C1 segment of cervical spinal cord (tissue), 14 donors: ENCODE measurements at regions not wholly inside any gene's neighbourhood (a gene's known extent, or its start where the extent isn't known, plus 50 kb on each side); places are given as distances from the start of the nearest gene placed in this dataset.

ENCODE experiments used
- DNase-seq, 14 donors: peaks; one replicate each; lab custom pipeline; 2025; lab: John Stamatoyannopoulos, UW

DNA sequence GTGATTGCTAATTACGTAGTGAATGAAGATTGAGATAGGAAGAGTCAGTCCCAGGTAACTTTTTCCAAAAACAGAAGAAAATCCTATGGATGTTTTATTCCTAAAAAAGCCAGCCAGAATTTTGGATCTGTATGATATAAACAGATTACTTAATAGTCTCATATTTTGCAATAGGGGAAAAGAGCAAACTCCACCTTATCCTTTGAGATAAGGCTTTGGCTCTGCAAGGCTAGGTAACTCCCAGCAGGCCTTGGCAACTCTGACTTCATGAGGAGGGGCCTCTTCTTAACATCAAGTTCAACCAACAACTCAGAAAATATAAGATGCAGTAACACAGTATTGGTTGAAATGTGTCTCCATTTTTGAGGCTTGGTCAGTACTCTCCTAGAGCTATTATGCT is 98.7 kb upstream of the SLC4A4 start:
- DNase-seq: no peak

DNA sequence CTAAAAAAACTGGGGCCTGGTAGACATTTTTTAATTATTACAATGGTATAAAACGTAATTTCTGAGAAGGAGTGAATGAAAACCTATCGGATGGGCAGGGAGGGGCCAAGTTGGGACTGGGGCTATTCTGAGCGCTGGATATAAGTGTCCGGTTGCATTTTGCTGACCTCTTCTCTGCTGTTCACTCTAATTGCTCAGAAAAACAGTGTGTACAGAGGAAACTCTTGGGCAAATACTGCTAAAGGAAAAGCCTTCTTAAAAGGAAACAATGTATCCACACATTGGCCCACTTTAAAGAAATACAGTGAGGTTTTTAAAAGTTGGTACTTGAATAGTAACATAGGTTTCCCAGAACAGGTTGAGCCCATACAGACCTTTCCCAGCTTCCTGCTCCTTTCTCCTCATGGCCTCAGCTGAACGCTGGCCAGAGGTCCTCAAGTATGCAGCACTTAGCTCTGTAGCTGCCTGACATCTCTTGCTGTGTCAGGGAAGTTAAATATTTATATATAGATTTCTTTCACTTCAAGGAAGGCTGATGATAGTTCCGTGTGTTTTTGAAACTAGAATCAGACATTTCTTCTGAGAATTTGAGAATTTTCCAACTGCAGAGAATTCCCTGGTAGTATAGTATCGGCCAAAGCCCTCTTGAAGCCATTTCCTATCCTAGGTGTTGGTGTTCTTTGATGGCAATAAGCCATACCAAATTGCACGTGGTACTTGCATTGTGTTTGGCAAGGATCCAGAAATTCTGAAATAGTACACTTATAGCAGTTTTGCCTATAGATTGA is 97.1 kb upstream of the SLC4A4 start:
- DNase-seq: no peak

DNA sequence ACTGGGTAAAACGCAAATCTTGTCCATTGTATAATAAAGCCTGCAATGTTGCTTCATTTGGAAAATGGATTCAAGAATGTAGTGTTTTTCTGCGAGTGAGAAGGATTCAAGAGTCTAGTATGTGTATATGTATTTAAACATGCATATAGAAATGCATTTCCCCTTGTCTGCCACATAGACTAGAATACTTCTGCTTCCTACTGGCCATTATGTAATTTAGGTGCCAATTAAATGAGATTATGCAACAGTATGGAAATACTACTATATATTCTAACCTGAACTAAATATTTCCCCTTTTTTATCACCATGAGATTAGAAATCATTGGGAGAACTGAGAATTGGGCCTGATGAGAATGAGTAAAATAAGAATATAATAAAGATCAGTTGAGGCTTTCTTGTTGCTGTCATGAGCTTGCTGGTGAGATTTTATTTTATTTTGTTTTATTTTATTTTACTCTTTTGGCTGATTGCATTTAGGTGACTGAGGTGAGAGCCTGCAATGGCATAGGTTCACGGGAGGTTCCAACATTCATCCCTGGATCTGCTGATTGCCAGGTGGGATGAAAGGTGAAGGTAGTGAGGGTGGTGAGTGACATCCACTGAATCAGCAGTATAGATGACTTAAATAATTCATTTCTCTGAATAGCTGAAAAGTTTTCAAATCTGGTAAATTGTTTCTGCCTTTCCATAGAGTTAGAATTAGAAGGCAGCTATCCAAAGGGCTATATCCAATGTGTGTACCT is 95.6 kb upstream of the SLC4A4 start:
- no peak for DNase-seq

DNA sequence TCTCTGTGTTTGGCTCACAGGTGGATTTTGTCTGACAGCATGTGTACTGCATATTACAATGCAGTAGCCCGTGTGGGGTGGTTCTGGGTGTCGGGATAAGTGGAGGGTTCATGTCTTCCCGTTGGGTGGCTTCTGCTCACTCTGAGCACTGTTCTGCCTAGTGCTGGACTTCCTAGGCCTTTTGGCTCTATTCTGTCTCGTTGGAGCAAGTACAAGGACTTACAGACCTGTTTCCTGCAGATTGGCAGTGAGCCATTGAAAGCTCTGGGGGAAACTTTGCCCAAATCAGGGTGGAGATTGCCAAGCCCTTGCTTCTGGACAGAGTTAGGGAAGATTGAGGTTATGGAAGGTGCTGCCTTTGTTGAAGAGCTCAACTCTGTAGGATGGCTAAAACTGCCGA is 91.1 kb upstream of the SLC4A4 start:
- DNase-seq: peak in 1 of 14 donors; percentile 18

DNA sequence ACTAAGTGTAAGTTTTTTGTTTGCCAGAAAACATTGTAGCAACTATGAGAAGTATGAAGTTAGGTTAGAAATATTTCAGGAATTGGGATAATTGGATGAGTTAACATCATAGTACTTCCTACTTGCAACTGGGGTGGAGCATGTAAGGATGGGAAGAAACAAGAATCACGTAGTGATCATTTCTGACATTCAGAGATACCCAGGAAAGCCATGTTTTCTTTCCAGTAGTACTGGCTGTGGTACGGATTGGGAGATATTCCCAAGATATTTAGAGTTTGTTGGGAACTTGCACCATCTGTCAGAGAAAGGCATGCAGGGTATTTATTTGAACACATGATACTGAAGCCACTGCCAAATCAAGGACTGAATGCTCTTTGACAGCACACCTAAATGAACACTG is 87.6 kb upstream of the SLC4A4 start:
- DNase-seq: no peak

DNA sequence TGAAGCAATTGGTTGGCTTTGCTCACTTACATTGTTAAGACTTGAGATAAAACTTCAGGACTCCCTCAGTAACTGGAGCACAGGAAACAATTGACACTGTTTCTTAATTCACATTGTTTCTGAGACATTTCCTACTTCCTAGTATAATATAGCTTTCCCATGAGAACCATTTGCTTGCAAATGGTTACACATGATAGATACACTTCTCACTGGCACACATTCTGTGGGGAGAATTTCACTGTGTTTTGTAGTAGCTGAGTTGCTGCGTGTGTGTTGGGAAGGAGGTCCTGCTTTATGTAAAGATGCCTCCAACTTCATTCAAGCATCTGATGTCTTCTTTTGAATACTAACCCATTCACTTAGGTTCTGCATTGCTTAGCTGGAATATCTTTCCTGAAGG is 85.3 kb upstream of the SLC4A4 start:
- DNase-seq: no peak

DNA sequence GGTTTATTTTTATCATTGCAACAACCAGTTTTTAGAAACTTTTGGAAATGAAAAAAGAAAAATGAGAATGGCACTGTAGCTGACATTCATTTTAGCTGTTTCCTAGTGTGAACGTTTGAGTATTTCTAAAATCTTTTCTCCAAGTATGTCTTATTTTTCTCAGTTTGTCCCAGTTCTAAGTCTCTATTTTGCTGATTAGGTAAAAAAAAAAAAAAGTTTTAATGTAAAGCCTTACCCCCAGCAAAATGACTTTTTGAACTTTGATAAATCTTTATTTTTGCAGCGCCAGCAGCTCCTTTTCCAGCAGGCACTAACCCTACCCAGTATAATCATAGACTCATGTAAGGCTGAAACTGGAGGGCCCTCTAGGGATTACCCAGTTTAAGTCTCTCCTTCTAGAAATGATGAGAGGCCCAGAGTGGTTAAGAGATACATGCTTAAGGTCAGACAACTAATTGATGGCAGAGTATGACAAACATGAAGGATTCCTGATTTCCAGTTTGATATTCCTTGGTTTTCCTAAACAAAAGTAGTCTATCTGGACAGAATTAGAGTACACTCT is 84.3 kb upstream of the SLC4A4 start:
- no peak for DNase-seq

DNA sequence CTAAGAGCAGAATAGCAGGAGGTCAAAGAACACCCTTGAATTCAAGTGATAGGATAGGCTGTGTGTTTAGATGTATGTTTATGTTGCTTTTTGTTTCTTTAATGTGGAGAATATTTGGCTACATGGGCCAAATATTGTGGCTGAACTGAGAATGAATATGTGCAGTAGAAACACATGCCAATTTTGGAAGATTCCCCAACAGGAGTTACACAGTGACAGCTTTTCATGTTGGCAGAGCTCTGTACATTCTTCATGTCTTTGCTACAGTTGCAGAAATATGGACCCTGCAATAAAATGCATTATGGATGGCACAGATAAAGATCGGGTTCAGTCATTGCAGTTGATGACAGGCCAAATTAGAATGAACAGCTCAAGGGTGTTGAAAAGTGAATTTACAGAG is 82.8 kb upstream of the SLC4A4 start:
- DNase-seq: peak in 1 of 14 donors; percentile 78

DNA sequence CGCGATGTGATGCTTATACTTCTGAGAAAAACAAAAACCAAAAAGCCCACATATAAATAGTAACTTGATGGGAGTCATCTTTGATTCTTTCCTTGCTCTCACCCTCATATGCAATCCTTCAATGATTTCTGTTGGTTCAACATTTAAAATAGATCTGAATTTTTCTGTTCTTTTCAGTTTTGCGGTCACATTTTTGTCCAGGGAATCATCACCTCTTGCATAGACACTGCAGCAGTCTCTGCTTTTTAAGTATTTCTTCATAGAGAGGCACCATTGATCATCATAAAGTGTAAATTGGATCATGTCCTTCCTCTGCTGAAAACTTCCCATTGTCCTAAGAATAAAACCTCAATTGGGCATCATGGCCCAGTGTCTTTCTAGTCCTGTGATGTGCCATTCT is 81.1 kb upstream of the SLC4A4 start:
- DNase-seq: no peak

DNA sequence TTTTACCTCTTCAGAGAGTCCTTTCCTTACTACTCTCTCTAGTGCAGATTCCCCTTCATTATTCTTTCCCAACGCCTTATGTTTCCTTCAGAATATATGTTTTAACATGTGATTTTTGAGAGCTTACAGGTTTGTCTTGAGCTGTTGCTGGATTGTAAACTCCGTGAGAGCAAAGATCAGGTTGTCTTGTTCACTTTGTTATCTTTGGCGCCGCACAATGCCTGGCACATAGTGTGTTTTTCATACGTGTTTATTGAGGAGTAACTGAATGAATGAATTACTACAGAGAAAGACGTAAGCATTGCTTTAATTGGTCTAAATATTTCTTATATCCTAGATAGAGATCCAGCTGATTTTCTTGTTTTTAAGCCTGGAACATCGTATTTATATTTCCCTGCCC is 80.5 kb upstream of the SLC4A4 start:
- no peak for DNase-seq

DNA sequence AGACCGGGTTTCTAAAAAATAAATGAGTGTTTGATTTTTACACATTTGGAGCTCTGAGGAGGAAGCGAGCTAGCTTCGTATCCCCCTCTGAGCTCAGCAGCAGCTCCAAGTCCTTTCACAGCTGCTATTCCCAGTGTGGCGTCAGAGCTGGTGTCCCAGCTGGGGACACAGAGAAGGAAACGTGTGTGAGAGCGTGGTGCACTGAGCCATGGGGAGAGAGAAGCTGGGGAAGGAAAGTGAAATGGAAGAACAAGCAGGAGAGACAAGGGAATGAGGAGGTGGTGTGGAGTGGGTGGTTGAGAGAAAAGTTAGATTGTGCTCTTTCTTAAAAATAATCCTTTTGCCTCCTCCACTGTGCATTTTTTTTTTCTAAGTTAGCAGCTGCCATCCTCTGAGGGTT is 79.5 kb upstream of the SLC4A4 start:
- peak in 1 of 14 donors; percentile 11 for DNase-seq

DNA sequence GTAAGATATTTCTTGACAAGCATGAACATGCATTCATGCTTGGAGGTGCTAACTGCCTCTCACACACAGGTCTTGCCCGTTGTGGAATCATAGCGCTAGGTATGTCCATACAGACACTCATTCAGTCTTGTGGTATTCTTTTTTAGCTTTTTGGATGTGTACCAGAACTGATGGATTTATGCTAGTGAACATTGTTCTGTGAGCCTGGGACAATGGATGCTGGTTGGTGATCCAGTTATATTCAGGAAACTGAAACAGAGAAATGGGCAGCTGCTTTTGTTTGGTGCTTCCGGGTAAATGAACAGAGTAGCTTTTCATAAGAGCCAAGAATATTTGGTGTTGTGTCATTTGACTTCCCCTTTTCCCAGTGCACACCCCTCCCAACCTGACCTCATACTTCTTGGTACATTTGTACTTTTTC is 78.9 kb upstream of the SLC4A4 start:
- DNase-seq: peak in 5 of 14 donors; percentile 16 to 60 (median 30)

DNA sequence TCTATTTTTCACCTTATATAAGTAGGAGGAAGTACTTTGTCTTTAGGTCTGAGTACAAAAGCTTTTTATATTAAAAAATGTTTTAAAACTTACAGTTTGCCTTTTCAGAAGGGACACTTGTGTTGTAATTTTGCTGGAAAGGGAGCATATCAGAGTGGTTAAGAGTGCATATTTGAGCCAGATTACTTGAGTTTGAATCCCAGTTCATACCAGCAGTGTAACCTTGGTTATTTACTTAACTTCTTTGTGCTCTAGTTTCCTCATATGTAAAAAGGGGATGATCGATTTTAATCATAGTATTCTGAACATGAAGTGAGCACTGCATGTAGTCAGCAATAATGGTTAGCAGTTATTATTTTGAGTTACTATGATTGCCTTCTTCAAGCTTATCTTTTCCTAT is 78.3 kb upstream of the SLC4A4 start:
- no peak for DNase-seq

DNA sequence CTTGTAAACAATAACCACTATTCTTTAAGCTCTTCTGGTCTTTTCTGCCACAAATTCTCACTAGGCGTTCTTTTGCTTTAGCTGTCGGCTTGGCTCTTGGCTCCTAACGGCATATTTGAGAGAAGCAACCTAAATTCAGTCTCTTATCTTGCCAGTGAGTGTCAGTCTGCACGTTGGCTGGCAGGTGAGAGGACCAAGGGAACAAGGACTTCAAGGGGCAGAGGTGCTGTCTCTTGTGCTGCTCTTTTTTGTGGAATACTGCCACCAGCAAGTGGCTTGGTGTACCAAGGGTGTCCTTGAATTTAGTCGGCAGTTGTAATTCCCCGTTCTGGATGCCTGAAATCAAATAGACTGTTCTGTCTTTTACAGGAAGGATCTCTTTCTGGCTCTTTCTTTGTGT is 77.8 kb upstream of the SLC4A4 start:
- peak in 4 of 14 donors; percentile 10 to 67 (median 20) for DNase-seq

DNA sequence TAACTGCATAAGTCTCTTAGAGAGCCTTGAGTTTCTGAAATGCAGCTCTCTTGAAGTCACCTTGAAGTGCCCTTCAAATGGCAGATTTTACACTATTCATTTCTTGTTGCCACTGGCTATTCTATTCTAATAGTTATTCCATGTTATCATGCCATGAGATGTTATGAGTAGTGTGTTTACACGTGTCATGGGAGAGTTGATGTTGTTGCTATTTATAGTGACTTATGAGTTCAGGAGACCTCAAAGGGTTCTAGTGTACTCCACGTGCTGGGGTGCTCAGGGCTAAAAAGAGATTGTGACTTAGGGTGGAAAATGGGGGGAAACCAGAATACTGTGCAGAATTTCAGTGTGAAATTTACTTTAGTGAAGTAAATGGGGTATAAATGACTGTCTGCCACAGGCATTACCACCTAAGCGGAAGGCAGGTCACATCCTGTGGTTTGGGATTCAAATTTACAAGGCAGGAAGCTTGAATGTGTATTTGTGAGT is 77.1 kb upstream of the SLC4A4 start:
- peak in 1 of 14 donors; percentile 29 for DNase-seq

DNA sequence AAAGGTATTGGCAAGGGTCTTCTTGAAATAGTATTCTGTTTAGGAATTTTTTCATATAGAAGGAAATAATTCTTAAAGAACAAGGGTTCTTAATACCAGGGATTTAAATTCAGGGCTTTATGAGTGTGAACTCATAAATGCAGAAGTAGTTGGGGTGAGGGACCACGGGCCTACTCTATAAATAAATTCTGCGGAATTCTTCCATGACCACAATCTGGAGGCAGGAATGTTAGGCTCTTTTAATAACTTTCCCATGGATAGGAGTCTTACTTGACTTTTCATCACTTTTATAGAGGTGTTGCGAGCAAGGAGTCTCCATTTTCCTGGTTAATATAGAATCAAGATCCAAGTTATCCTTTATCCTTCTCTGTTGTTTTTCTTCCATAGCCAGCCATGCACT is 76.7 kb upstream of the SLC4A4 start:
- no peak for DNase-seq

DNA sequence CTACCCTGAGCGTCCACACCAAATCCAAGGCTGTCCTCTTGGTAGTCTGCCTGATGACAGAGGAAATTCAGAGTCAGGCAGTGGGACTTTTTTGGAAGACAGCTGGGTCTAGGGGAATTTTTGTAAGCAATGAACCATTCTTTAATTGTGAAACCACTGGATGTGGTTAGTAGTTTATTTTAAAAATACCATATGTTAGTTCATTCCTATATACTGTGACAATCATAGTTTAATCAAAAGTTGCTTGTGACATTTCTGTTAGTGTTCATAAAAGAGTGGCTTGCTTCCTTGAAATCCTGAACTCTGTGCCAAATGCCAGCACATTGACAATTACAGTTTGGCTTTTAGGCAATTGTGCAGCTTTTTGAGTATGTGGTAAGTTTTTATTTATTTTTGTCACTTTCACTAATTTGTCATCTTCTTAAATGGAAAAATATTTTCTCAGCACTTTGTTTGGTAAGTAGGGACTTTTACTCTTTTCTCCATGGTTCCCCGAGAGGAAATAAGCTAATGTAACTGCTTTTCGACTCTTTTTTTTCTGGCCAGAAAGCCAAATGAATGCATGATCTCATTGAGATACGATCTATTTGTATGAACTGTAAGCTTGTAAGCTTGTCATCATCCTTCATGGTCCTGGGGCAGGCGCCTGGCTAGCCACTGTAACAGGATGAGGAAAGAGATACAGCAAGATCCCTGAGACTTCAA is 72.6 kb upstream of the SLC4A4 start:
- DNase-seq: no peak

DNA sequence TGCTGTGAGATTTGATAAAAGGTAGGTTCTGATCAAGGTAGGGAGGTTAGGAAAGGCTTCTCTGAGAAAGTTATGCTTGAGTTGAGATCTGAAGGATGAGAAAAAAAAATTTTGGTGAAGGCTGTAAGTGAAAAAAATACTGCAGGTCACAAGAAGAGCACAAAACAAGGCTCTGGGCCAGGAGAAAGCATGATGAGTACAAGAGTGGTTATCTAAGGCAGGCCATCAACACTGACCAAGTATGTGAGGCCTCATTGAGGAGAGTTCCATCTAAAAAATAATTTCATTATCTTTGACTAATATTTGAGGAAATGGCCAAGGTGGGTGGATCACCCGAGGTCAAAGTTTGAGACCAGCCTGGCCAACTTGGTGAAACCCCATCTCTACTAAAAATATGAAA is 71.6 kb upstream of the SLC4A4 start:
- DNase-seq: no peak

DNA sequence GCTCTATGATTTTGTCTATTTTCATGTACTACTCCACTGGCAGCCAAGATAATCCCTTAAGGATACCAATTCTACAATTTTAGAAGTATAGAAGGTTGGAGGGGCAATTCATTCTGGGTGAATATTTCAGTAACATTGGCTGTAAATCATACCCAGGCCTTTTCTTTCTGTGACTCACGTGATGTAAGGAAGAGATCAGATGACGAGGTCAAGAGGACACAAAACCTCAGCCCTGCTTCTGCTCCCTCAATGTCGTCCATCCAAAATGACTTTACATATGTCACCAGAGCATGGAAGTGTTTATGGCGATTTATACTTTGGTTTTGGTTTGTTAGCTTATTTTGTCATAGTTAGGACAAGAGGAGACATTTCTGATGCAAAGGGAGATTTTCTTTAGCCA is 70.7 kb upstream of the SLC4A4 start:
- no peak for DNase-seq

DNA sequence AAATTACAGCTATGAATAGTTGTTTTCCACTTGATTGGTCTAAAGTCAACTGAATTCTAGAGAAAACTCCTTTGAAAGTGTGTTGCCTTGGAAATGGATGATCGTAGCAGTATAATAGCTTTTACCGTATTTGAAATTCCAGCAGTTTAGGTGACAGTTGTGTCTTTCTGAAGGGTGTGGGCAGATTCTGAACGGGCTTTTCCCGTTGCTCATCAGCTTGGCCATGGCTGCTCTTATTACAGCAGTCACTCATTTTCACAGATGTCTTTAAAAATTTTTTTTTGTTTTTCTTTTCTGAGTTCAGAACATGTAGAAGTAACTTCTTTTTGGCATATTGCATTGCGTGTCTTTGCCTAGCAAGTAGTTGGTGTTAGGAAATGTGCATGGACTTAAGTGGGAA is 69.6 kb upstream of the SLC4A4 start:
- no peak for DNase-seq

DNA sequence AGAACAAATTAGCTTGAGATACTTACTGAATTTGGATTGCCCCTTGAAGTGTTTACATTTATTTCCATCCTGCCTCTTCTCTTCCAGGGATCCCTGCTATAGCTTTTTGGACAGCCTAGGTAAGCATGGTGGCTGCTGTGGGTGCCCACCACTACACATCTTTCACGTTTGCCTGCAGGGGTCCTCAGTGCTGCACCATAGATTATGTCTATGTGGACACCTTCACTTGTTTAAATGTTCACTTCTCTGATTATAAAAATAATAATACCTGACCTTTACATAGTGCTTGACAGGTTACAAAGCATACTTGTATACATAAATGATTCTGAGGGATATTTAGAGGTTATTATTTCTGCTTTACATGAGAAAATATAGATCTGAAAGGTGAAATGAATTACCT is 67.9 kb upstream of the SLC4A4 start:
- DNase-seq: no peak

DNA sequence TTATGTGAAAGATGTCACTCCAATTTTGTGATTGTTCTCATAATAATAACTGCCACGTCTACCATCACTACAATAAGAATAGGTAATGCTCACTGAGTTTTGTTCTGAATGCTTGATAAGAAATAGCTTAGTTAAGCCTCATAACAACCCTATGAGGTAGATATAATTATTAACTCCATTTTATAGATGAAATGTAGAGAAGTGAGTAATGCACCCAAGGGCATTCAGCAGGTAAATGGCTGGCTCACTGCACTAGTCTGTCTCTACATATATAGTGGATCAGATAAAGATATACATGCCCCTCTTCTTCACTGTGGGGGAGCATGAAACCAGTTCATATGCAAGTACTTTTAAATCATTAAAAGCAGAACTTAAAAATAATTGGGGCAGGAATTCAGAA is 65.8 kb upstream of the SLC4A4 start:
- no peak for DNase-seq
